ENCODE measurements at regions not wholly inside any gene's neighbourhood (a gene's known extent, or its start where the extent isn't known, plus 50 kb on each side); places are given as distances from the start of the nearest gene placed in this dataset.

- no peak for TF ChIP-seq CTCF (IDR thresholded peaks at IDR 0.05; ENCODE audit: borderline replicate concordance, extremely low read depth, low read length, poor library complexity, severe bottlenecking)
- no peak for TF ChIP-seq EZH2 (IDR thresholded peaks at IDR 0.05; ENCODE audit: borderline replicate concordance, low read depth, low read length, severe bottlenecking)
Measured at GRCh38 chr14:101250948-101251811, 310.1 kb upstream of the DIO3 start.
